Karpas-422 (cell line): ENCODE measurements at regions not wholly inside any gene's neighbourhood (a gene's known extent, or its start where the extent isn't known, plus 50 kb on each side); places are given as distances from the start of the nearest gene placed in this dataset.

Source experiments
- DNase-seq: peaks from one replicate; pipeline ENCODE4 v3.0.0-alpha.2; 2015
- H2AFZ ChIP-seq: fragments of 200-600 bp; sonication (generic); 2 replicates; pipeline ENCODE4 v1.6.1; 2014; ENCODE audit warnings: antibody characterized with exemption, low read length, mixed read lengths
- H3K27ac ChIP-seq: fragments of 200-600 bp; sonication (generic); 2 replicates; pipeline ENCODE4 v1.5.1; 2014; ENCODE audit warnings: mild to moderate bottlenecking, low read length, moderate library complexity
- H3K27me3 ChIP-seq: fragments of 200-600 bp; sonication (generic); 2 replicates; pipeline ENCODE4 v1.6.1; 2014; ENCODE audit warnings: low read length, mixed read lengths
- H3K36me3 ChIP-seq: fragments of 200-600 bp; sonication (generic); 2 replicates; pipeline ENCODE4 v1.6.1; 2014; ENCODE audit warnings: low read length, mixed read lengths; ENCODE audit not compliant: insufficient read depth
- H3K4me1 ChIP-seq: fragments of 200-600 bp; sonication (generic); 2 replicates; pipeline ENCODE4 v1.6.1; 2014; ENCODE audit warnings: mild to moderate bottlenecking, low read length, mixed read lengths
- H3K4me2 ChIP-seq: fragments of 200-600 bp; sonication (generic); 2 replicates; pipeline ENCODE4 v1.6.1; 2014; ENCODE audit warnings: low read length, low read depth, mild to moderate bottlenecking; ENCODE audit not compliant: poor library complexity, severe bottlenecking
- H3K4me3 ChIP-seq: fragments of 200-600 bp; sonication (generic); 2 replicates; pipeline ENCODE4 v1.5.1; 2014; ENCODE audit warnings: mild to moderate bottlenecking, antibody characterized with exemption, low read length, mixed read lengths
- H3K79me2 ChIP-seq: fragments of 200-600 bp; sonication (generic); 2 replicates; pipeline ENCODE4 v1.6.1; 2014; ENCODE audit warnings: mild to moderate bottlenecking, low read length, mixed read lengths
- H3K9ac ChIP-seq: fragments of 200-600 bp; sonication (generic); 2 replicates; pipeline ENCODE4 v1.6.0; 2014; ENCODE audit warnings: low read length
- H3K9me2 ChIP-seq: fragments of 200-600 bp; sonication (generic), shearing (Covaris generic); replicated peaks from 2 replicates; pipeline ENCODE4 v1.6.0; 2014; ENCODE audit warnings: mild to moderate bottlenecking, low read length, moderate library complexity; ENCODE audit not compliant: insufficient read depth
- H3K9me3 ChIP-seq: fragments of 300-700, 200-600 bp; sonication (generic); 2 replicates; pipeline ENCODE4 v1.6.1; 2014; ENCODE audit warnings: low read length, mixed read lengths
- H4K20me1 ChIP-seq: fragments of 200-600 bp; sonication (generic); 2 replicates; pipeline ENCODE4 v1.6.1; 2014; ENCODE audit warnings: mild to moderate bottlenecking, antibody characterized with exemption, low read length, low read depth; ENCODE audit not compliant: insufficient read depth

DNA sequence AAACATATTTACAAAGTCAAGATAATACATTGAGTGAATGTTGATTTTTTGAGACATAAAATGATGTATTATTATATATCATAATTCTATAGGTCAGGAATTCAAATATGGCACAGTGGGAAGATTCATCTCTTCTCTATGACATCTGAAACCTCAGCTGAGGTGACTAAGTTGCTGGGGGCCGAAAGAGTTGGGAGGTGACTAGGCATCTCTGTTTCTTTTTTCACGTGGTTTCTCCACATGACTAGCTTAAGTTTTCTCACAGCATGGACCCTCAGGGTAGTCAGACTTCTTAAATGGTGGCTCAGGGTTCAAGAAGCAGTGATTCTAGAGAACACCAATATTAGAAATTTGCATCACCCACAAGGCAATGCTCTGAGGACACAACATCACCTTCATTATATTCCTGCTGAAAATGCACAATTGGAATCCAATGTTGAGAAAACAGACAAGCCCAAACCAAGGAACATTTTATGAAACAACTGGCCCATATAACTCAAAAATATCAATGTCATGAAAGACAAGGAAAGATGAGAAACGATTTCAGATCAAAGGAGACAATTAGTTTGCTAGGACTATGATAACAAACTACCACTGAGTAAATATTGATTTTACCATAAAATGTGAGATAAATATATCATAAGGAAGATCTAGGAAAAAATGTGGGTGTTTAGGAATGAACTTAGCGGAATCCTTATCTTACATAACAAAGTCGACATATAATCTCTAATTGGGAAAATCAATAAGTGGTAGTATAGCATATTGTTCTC, 273.3 kb upstream of the IRAK1BP1 start:
- no peaks in the 10 kb centered on the region for H3K36me3 ChIP-seq
- no peak overlapping the region for H3K4me3 ChIP-seq
- no peaks in the 10 kb centered on the region for H3K79me2 ChIP-seq
- H2AFZ ChIP-seq: no peak overlapping the region
- H3K27ac ChIP-seq: no peak overlapping the region
- no peaks in the 10 kb centered on the region for H3K4me1 ChIP-seq
- no peak overlapping the region for H3K4me2 ChIP-seq
- no peaks in the 10 kb centered on the region for H3K27me3 ChIP-seq
- H4K20me1 ChIP-seq: no peaks in the 10 kb centered on the region
- H3K9me2 ChIP-seq: no peaks in the 10 kb centered on the region
- H3K9me3 ChIP-seq: no peaks in the 10 kb centered on the region
- H3K9ac ChIP-seq: no peak overlapping the region
- no peak for DNase-seq

GRCh38 chr6:78594668-78595066, 272.7 kb upstream of the IRAK1BP1 start:
- H3K27ac ChIP-seq: no peak overlapping the region
- H4K20me1 ChIP-seq: no peaks in the 10 kb centered on the region
- H3K4me3 ChIP-seq: no peak overlapping the region
- no peaks in the 10 kb centered on the region for H3K36me3 ChIP-seq
- no peak overlapping the region for H2AFZ ChIP-seq
- H3K9me2 ChIP-seq: no peaks in the 10 kb centered on the region
- DNase-seq: no peak
- no peak overlapping the region for H3K4me2 ChIP-seq
- no peaks in the 10 kb centered on the region for H3K4me1 ChIP-seq
- H3K27me3 ChIP-seq: no peaks in the 10 kb centered on the region
- H3K9me3 ChIP-seq: no peaks in the 10 kb centered on the region
- no peak overlapping the region for H3K9ac ChIP-seq
- no peaks in the 10 kb centered on the region for H3K79me2 ChIP-seq

GRCh38 chr6:78597966-78598365, 269.4 kb upstream of the IRAK1BP1 start:
- no peaks in the 10 kb centered on the region for H4K20me1 ChIP-seq
- H3K4me1 ChIP-seq: no peaks in the 10 kb centered on the region
- no peaks in the 10 kb centered on the region for H3K9me2 ChIP-seq
- H3K9ac ChIP-seq: no peak overlapping the region
- H3K4me2 ChIP-seq: no peak overlapping the region
- DNase-seq: no peak
- no peaks in the 10 kb centered on the region for H3K27me3 ChIP-seq
- H3K4me3 ChIP-seq: no peak overlapping the region
- no peak overlapping the region for H3K27ac ChIP-seq
- H3K9me3 ChIP-seq: no peaks in the 10 kb centered on the region
- H3K79me2 ChIP-seq: no peaks in the 10 kb centered on the region
- H3K36me3 ChIP-seq: no peaks in the 10 kb centered on the region
- no peak overlapping the region for H2AFZ ChIP-seq

- Histone ChIP-seq H3K9ac (no peak overlapping the region), H3K79me2 (no peaks in the 10 kb centered on the region), H3K27ac (no peak overlapping the region), H3K27me3 (no peaks in the 10 kb centered on the region), H3K9me2 (no peaks in the 10 kb centered on the region), H3K4me3 (no peak overlapping the region), H3K4me1 (no peaks in the 10 kb centered on the region), H4K20me1 (no peaks in the 10 kb centered on the region), H3K4me2 (no peak overlapping the region), H3K9me3 (no peaks in the 10 kb centered on the region), H2AFZ (no peak overlapping the region), H3K36me3 (no peaks in the 10 kb centered on the region)
- no peak for DNase-seq
Measured at GRCh38 chr6:78598966-78599365, 268.4 kb upstream of the IRAK1BP1 start.

DNA sequence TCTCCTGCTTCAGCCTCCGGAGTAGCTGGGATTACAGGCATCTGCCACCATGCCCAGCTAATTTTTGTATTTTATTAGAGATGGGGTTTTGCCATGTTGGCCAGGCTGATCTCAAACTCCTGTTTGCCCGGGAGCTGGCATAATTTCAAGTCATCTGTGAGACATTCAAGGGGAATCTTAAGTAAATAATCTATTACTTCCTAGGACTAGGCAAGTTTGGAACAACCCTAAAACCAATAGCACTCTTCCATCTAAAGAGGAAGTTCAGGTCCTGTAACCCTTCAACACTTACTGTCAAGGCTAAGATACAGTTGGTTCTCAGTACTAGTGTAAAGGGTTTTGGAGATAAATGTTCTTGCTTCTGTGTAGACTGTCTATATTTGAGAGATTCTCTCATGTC, 267.8 kb upstream of the IRAK1BP1 start:
- no peaks in the 10 kb centered on the region for H3K36me3 ChIP-seq

GRCh38 chr6:78605909-78606446, 261.4 kb upstream of the IRAK1BP1 start:
- H3K79me2 ChIP-seq: no peaks in the 10 kb centered on the region
- no peak overlapping the region for H2AFZ ChIP-seq
- no peaks in the 10 kb centered on the region for H4K20me1 ChIP-seq
- no peaks in the 10 kb centered on the region for H3K9me2 ChIP-seq
- H3K4me2 ChIP-seq: no peak overlapping the region
- no peak overlapping the region for H3K4me3 ChIP-seq
- no peaks in the 10 kb centered on the region for H3K4me1 ChIP-seq
- H3K27me3 ChIP-seq: no peaks in the 10 kb centered on the region
- DNase-seq: no peak
- no peak overlapping the region for H3K27ac ChIP-seq
- H3K9me3 ChIP-seq: no peaks in the 10 kb centered on the region
- H3K36me3 ChIP-seq: no peaks in the 10 kb centered on the region
- H3K9ac ChIP-seq: no peak overlapping the region

More for the DNA sequence above, 267.8 kb upstream of the IRAK1BP1 start:
- no peak overlapping the region for H3K27ac ChIP-seq
- no peak overlapping the region for H2AFZ ChIP-seq
- H3K9me2 ChIP-seq: no peaks in the 10 kb centered on the region
- no peak overlapping the region for H3K4me2 ChIP-seq
- no peak overlapping the region for H3K9ac ChIP-seq
- H3K4me1 ChIP-seq: no peaks in the 10 kb centered on the region
- no peaks in the 10 kb centered on the region for H3K9me3 ChIP-seq
- no peak for DNase-seq
- H3K27me3 ChIP-seq: no peaks in the 10 kb centered on the region
- no peak overlapping the region for H3K4me3 ChIP-seq
- H4K20me1 ChIP-seq: no peaks in the 10 kb centered on the region
- no peaks in the 10 kb centered on the region for H3K79me2 ChIP-seq

DNA sequence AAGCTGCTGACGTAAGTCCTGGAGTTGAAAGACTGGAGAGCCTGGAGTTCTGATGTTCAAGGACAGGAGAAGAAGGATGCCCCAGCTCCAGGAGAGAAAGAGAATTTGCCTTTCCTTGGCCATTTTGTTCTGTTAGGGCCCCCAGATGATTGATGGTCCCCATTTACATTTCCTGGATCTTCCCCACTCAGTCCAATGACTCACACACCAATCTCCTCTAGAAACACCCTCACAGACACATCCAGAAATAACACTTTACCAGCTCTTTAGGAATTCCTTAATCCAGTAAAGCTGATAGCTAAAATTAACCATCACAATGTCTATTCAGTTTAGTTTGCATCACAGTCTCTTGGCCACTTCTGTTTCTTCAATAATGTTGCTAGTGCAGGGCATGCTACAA, 260.2 kb upstream of the IRAK1BP1 start:
- Histone ChIP-seq H3K27me3 (no peaks in the 10 kb centered on the region), H3K9me2 (no peaks in the 10 kb centered on the region), H3K27ac (no peak overlapping the region), H4K20me1 (no peaks in the 10 kb centered on the region), H2AFZ (no peak overlapping the region), H3K79me2 (no peaks in the 10 kb centered on the region), H3K9ac (no peak overlapping the region), H3K4me1 (no peaks in the 10 kb centered on the region), H3K36me3 (no peaks in the 10 kb centered on the region), H3K9me3 (no peaks in the 10 kb centered on the region), H3K4me3 (no peak overlapping the region), H3K4me2 (no peak overlapping the region)
- DNase-seq: no peak

DNA sequence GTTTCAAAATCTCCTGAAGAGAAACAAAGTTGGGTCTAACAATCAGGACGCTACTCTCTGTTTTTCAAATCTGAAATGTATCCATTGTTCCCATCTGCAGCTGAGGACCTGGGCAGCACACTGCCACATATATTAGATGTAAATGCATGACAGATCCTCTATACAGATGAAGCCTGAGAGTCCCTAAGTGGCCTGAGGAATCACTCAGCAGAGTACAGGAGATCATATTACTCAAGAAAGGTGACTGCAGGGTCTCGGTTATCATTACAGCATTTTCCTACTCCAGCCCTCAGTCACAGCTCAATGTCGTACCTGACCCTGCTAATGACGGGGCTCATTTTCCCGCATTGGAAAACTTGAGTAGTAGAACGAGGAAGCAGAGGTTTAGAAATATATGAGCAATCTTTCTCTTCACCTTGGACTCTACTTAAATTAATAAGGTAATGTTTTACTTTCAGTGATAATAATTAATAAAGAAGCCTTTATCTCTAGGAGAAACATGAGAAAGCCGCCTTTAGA, 256.2 kb upstream of the IRAK1BP1 start:
- Histone ChIP-seq H3K4me1 (no peaks in the 10 kb centered on the region), H3K9me3 (no peaks in the 10 kb centered on the region), H3K79me2 (no peaks in the 10 kb centered on the region), H3K9ac (no peak overlapping the region), H3K4me3 (no peak overlapping the region), H3K27ac (no peak overlapping the region), H3K36me3 (no peaks in the 10 kb centered on the region), H3K4me2 (no peak overlapping the region), H3K27me3 (no peaks in the 10 kb centered on the region), H3K9me2 (no peaks in the 10 kb centered on the region), H2AFZ (no peak overlapping the region), H4K20me1 (no peaks in the 10 kb centered on the region)
- no peak for DNase-seq
